H1 (cell line): ENCODE measurements at regions not wholly inside any gene's neighbourhood (a gene's known extent, or its start where the extent isn't known, plus 50 kb on each side); places are given as distances from the start of the nearest gene placed in this dataset.
"Not testable (repeated sequence)": the region's sequence is repeated elsewhere in the genome, so short reads cannot be mapped to it uniquely, and the experiment has no call there.

ENCODE experiments used
- CTCF ChIA-PET: fragments of 300-600 bp; sonication (Branson Sonifier 250); formaldehyde crosslinking; loops from one replicate; lab custom pipeline; 2021; ENCODE audit not compliant: partially characterized antibody; lab: Charles Lee
- POLR2A ChIA-PET: fragments of 300-600 bp; sonication (Branson Sonifier 250); formaldehyde crosslinking; loops from one replicate; lab custom pipeline; 2021; ENCODE audit warnings: inconsistent platforms; ENCODE audit not compliant: partially characterized antibody; lab: Charles Lee
- DNase-seq, 2 experiments: peaks; one replicate each; pipeline versions ENCODE4 v3.0.0 to v3.0.0-alpha.2; 2010 to 2022; ENCODE audit warnings: low spot score in 2 of 2, low read depth in 1 of 2, mixed read lengths in 1 of 2
- FAIRE-seq: peaks from 2 replicates; lab custom pipeline; 2011; peaks lifted over from hg19 to GRCh38; lab: Jason Lieb, UNC
- H2AFZ ChIP-seq: 2 replicates; pipeline ENCODE4 v1.8.1; 2012; ENCODE audit warnings: low read length, inconsistent platforms
- H2AK5ac ChIP-seq: 2 replicates; pipeline ENCODE4 v1.6.1; 2013; ENCODE audit warnings: low read depth, low read length
- H2BK120ac ChIP-seq: replicated peaks from 2 replicates; pipeline ENCODE3; 2013; ENCODE audit warnings: low read depth, low read length, inconsistent platforms
- H2BK12ac ChIP-seq: 2 replicates; pipeline ENCODE4 v1.6.1; 2013; ENCODE audit warnings: low read depth, low read length
- H2BK15ac ChIP-seq: 2 replicates; pipeline ENCODE4 v1.6.1; 2013; ENCODE audit warnings: low read length
- H2BK20ac ChIP-seq: 2 replicates; pipeline ENCODE4 v1.6.1; 2013; ENCODE audit warnings: low read length
- H2BK5ac ChIP-seq: 2 replicates; pipeline ENCODE4 v1.6.1; 2013; ENCODE audit warnings: low read depth, low read length
- H3K14ac ChIP-seq: 2 replicates; pipeline ENCODE4 v1.6.1; 2013; ENCODE audit warnings: inconsistent platforms; ENCODE audit not compliant: insufficient read length
- H3K18ac ChIP-seq: 2 replicates; pipeline ENCODE4 v1.6.1; 2013; ENCODE audit warnings: low read length; ENCODE audit errors: extremely low read depth
- H3K23ac ChIP-seq: 2 replicates; pipeline ENCODE4 v1.6.1; 2013; ENCODE audit warnings: inconsistent platforms; ENCODE audit not compliant: insufficient read length
- H3K23me2 ChIP-seq: 2 replicates; pipeline ENCODE4 v1.6.1; 2013; ENCODE audit warnings: low read depth, low read length
- H3K27ac ChIP-seq: 2 replicates; pipeline ENCODE4 v1.6.1; 2011; ENCODE audit warnings: low read depth, low read length, inconsistent platforms
- H3K27me3 ChIP-seq, 4 experiments: replicated peaks in 1 of 4; 1 replicate in 1 of 4; 2 replicates in 3 of 4; pipeline versions ENCODE4 v1.6.1 to v1.8.1; 2011 to 2013; ENCODE audit warnings: low read length in 3 of 4, mild to moderate bottlenecking in 3 of 4, inconsistent platforms in 2 of 4, mixed read lengths in 2 of 4, moderate library complexity in 1 of 4; ENCODE audit not compliant: control insufficient read depth in 3 of 4, insufficient read depth in 3 of 4; ENCODE audit errors: extremely low read depth in 1 of 4
- H3K36me3 ChIP-seq, 4 experiments: 2 replicates each; pipeline versions ENCODE4 v1.6.1 to v1.8.1; 2011 to 2013; ENCODE audit warnings: mild to moderate bottlenecking in 4 of 4, low read length in 3 of 4, moderate library complexity in 2 of 4, control low read depth in 1 of 4, inconsistent platforms in 1 of 4; ENCODE audit not compliant: insufficient read depth in 4 of 4, control insufficient read depth in 2 of 4
- H3K4ac ChIP-seq: replicated peaks from 2 replicates; pipeline ENCODE3; 2013; ENCODE audit warnings: low read length, low read depth, mixed read lengths, inconsistent platforms; ENCODE audit not compliant: insufficient read length
- H3K4me1 ChIP-seq, 4 experiments: replicated peaks in 1 of 4; 1 replicate in 1 of 4; 2 replicates in 3 of 4; pipeline versions ENCODE4 v1.6.1 to v1.8.1; 2011 to 2013; ENCODE audit warnings: low read length in 3 of 4, inconsistent platforms in 2 of 4, mixed read lengths in 1 of 4; ENCODE audit not compliant: insufficient read depth in 4 of 4, control insufficient read depth in 3 of 4
- H3K4me2 ChIP-seq, 2 experiments: 2 replicates each; pipeline versions ENCODE4 v1.6.1 to v1.8.1; 2011 to 2013; ENCODE audit warnings: low read depth in 2 of 2, low read length in 2 of 2, control low read depth in 1 of 2, inconsistent platforms in 1 of 2, mild to moderate bottlenecking in 1 of 2; ENCODE audit not compliant: insufficient read depth in 1 of 2
- H3K4me3 ChIP-seq, 4 experiments: fragments of 200-600, 300-600 bp in 1 of 4; sonication (generic), shearing (Covaris generic), sonication (Bioruptor Twin) in 1 of 4; 2 replicates each; pipeline versions ENCODE4 v1.5.1 to v1.8.1; 2011 to 2016; ENCODE audit warnings: low read length in 4 of 4, low read depth in 3 of 4, control low read depth in 2 of 4, inconsistent platforms in 2 of 4, mild to moderate bottlenecking in 2 of 4, mixed read lengths in 1 of 4, moderate library complexity in 1 of 4; ENCODE audit not compliant: insufficient read depth in 2 of 4; ENCODE audit errors: extremely low read depth in 1 of 4
- H3K56ac ChIP-seq: replicated peaks from 2 replicates; pipeline ENCODE3; 2013; ENCODE audit warnings: low read depth, mild to moderate bottlenecking, mixed read lengths, low read length, inconsistent platforms; ENCODE audit not compliant: insufficient read length
- H3K79me1 ChIP-seq: 2 replicates; pipeline ENCODE4 v1.6.1; 2013; ENCODE audit warnings: low read depth, low read length, control low read depth
- H3K79me2 ChIP-seq, 2 experiments: 2 replicates each; pipeline versions ENCODE4 v1.6.1 to v1.8.1; 2012 to 2013; ENCODE audit warnings: low read length in 2 of 2, mild to moderate bottlenecking in 2 of 2, inconsistent platforms in 1 of 2; ENCODE audit not compliant: insufficient read depth in 2 of 2, control insufficient read depth in 1 of 2
- H3K9ac ChIP-seq, 4 experiments: replicated peaks in 1 of 4; 1 replicate in 1 of 4; 2 replicates in 3 of 4; pipeline versions ENCODE4 v1.6.1 to v1.8.1; 2011 to 2013; ENCODE audit warnings: low read depth in 3 of 4, low read length in 3 of 4, control low read depth in 2 of 4, mild to moderate bottlenecking in 2 of 4, moderate library complexity in 2 of 4, inconsistent platforms in 1 of 4; ENCODE audit errors: extremely low read depth in 1 of 4
- H3K9me3 ChIP-seq, 2 experiments: 2 replicates each; pipeline versions ENCODE4 v1.6.1 to v1.8.1; 2012 to 2013; ENCODE audit warnings: mild to moderate bottlenecking in 2 of 2, moderate library complexity in 2 of 2, control low read depth in 1 of 2, inconsistent platforms in 1 of 2, low read depth in 1 of 2, low read length in 1 of 2, mixed read lengths in 1 of 2; ENCODE audit not compliant: insufficient read depth in 2 of 2
- H4K20me1 ChIP-seq, 2 experiments: replicated peaks in 1 of 2; 2 replicates each; pipeline versions ENCODE3 to v1.8.1; 2011 to 2013; ENCODE audit warnings: inconsistent platforms in 2 of 2, low read length in 2 of 2, mild to moderate bottlenecking in 1 of 2; ENCODE audit not compliant: insufficient read depth in 2 of 2, control insufficient read depth in 1 of 2
- H4K5ac ChIP-seq: 2 replicates; pipeline ENCODE4 v1.6.1; 2013; ENCODE audit warnings: low read length, low read depth, mixed read lengths, inconsistent platforms; ENCODE audit not compliant: insufficient read length
- H4K8ac ChIP-seq: 2 replicates; pipeline ENCODE4 v1.8.0; 2013; ENCODE audit warnings: mild to moderate bottlenecking, moderate library complexity, low read length, inconsistent platforms; ENCODE audit not compliant: insufficient read depth; ENCODE audit errors: extremely low read depth
- H4K91ac ChIP-seq: replicated peaks from 2 replicates; pipeline ENCODE3; 2013; ENCODE audit warnings: low read length, mixed read lengths, inconsistent platforms; ENCODE audit not compliant: insufficient read length
- TBP ChIP-seq: IDR thresholded peaks from 2 replicates; pipeline ENCODE4 v1.6.1; 2011; ENCODE audit warnings: low read depth, low read length, improper control_type of control experiment
- WGBS, 2 experiments: shearing (Covaris generic) in 1 of 2; methylation state at CpG; one replicate each; pipeline versions ENCODE4 v1.1.6 to v1.1.7; 2013 to 2015; ENCODE audit warnings: low lambda C conversion rate in 2 of 2, mixed read lengths in 2 of 2, inconsistent platforms in 1 of 2, low coverage in 1 of 2, missing lambda C conversion rate in 1 of 2; ENCODE audit not compliant: insufficient replicate concordance in 2 of 2, insufficient coverage in 1 of 2, insufficient read length in 1 of 2; ENCODE audit errors: extremely low coverage in 1 of 2, missing lambda C conversion rate in 1 of 2; 5-methylcytosine and 5-hydroxymethylcytosine counted together

DNA sequence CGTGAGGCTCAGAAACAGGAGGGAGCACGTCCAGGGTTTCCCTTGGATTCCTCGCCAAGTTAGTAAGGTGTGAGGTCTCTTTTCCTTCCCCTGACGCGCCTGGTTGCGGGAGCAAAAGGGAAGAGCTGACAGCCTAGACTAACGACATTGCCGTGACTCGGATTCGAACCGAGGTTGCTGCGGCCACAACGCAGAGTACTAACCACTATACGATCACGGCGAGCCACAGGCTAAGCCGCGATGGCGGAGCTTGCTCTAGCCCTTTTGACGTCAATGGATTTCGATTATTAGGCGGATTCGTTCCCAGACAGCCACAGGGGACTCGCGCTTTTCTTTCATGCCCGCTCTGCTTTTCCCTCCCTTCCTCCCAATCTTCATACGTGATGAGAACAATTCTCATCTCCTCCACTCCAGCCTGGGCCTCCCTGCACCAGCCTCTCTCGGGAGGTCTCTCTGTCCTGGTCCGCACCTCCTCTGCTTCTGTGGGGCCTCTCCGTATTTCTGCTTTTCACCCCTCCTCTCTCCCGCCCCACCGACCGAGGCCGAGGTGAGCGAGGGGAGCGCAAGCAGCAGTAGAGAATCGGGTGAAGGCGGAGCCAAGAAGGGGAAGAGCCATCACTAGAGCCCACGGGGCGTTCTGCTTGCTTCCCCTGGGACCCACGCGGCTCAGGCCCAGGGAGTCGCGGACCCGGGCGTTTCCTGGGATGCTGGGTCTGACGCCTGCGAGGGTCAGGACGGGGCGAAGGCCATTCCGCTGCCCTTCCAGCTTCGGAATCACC is 150.7 kb upstream of the NBPF11 start:
- H3K9me3 ChIP-seq, H3K23me2 ChIP-seq, H3K18ac ChIP-seq, H3K79me2 ChIP-seq, H2BK12ac ChIP-seq, H2BK5ac ChIP-seq, H3K36me3 ChIP-seq, H3K27me3 ChIP-seq, H3K23ac ChIP-seq, H2AFZ ChIP-seq, H3K4me1 ChIP-seq, H4K8ac ChIP-seq, H3K79me1 ChIP-seq, H4K20me1 ChIP-seq, H2BK20ac ChIP-seq, H3K27ac ChIP-seq, H2BK15ac ChIP-seq, H3K56ac ChIP-seq, H3K4ac ChIP-seq, H2BK120ac ChIP-seq, H4K91ac ChIP-seq, H2AK5ac ChIP-seq, H4K5ac ChIP-seq, H3K14ac ChIP-seq: not testable (repeated sequence)
- ChIA-PET CTCF (interaction anchor here (0.6 to 1.1 kb wide), 3 partner anchors 12 to 47 kb away, joined by 3 read pairs; no protein-coding TSS in a partner anchor), POLR2A (interaction anchor here (1.2 to 5.1 kb wide), 7 partner anchors 15 to 43 kb away, joined by 3 to 31 read pairs (median 6); no protein-coding TSS in a partner anchor)
- peak in 1 of 2 experiments; percentile 90 for DNase-seq
- Histone ChIP-seq H3K4me2 (peak overlapping the region; percentile 63 to 76), H3K4me3 (peak overlapping the region; percentile 47 to 79 (median 65)), H3K9ac (peak overlapping the region in 2 of 4 experiments; percentile 40 to 60; a peak in 3 of 7 replicates)
- 0% methylated on average over 5 of the region's 52 CpGs; no CpG with 5 or more reads in 1 of the 2 experiments for WGBS, 2 experiments
- peak; percentile 82 for TF ChIP-seq TBP
- FAIRE-seq = peak; percentile 92
